OCI-LY7 (cell line): ENCODE measurements at regions not wholly inside any gene's neighbourhood (a gene's known extent, or its start where the extent isn't known, plus 50 kb on each side); places are given as distances from the start of the nearest gene placed in this dataset.
A peak's percentile ranks its signal among the peaks of the same experiment; 100 is the strongest.

ENCODE experiments used
- BruUV-seq: library from RNA; stranded (reverse); fragments of 400-500 nt; replicated peaks from 2 replicates; lab custom pipeline; 2021; lab: Mats Ljungman, UMichigan
- CTCF ChIA-PET: fragments of 300-600 bp; sonication (Branson Sonifier 250); formaldehyde crosslinking; loops from one replicate; lab custom pipeline; 2022; ENCODE audit warnings: antibody characterized with exemption; ENCODE audit not compliant: unreplicated experiment; lab: Charles Lee
- POLR2A ChIA-PET: fragments of 300-600 bp; sonication (Branson Sonifier 250); formaldehyde crosslinking; loops from one replicate; lab custom pipeline; 2022; ENCODE audit warnings: antibody characterized with exemption; lab: Charles Lee
- DNase-seq: peaks from one replicate; pipeline ENCODE4 v3.0.0-alpha.2; 2015; ENCODE audit warnings: low spot score
- H2AFZ ChIP-seq: fragments of 200-600 bp; sonication (generic), shearing (Covaris generic); 2 replicates; pipeline ENCODE4 v1.6.1; 2014; ENCODE audit warnings: mild to moderate bottlenecking, antibody characterized with exemption, low read length, moderate library complexity
- H3K27ac ChIP-seq: fragments of 200-600 bp; sonication (generic); 2 replicates; pipeline ENCODE4 v1.5.1; 2014; ENCODE audit warnings: mixed run types, low read depth, mild to moderate bottlenecking, moderate library complexity, low read length, inconsistent platforms; ENCODE audit not compliant: poor library complexity, severe bottlenecking
- H3K36me3 ChIP-seq: fragments of 200-600 bp; sonication (generic); 2 replicates; pipeline ENCODE4 v1.6.1; 2014; ENCODE audit warnings: mild to moderate bottlenecking, antibody characterized with exemption, low read length, moderate library complexity, mixed read lengths; ENCODE audit not compliant: insufficient read depth
- H3K4me1 ChIP-seq: fragments of 200-600 bp; sonication (generic); 2 replicates; pipeline ENCODE4 v1.5.1; 2014; ENCODE audit warnings: mild to moderate bottlenecking, low read length; ENCODE audit not compliant: insufficient read depth, poor library complexity, severe bottlenecking
- H3K4me2 ChIP-seq: fragments of 200-600 bp; sonication (generic); 2 replicates; pipeline ENCODE4 v1.6.1; 2014; ENCODE audit warnings: mild to moderate bottlenecking, low read length
- H3K4me3 ChIP-seq: fragments of 200-600 bp; sonication (generic); 2 replicates; pipeline ENCODE4 v1.5.1; 2014; ENCODE audit warnings: mild to moderate bottlenecking, low read depth, low read length; ENCODE audit not compliant: poor library complexity, severe bottlenecking
- H3K79me2 ChIP-seq: fragments of 200-600 bp; sonication (generic); 2 replicates; pipeline ENCODE4 v1.6.1; 2016; ENCODE audit warnings: low read depth, mild to moderate bottlenecking, low read length, moderate library complexity, mixed read lengths; ENCODE audit not compliant: insufficient read depth
- H3K9me2 ChIP-seq: fragments of 200-600 bp; sonication (generic); 2 replicates; pipeline ENCODE4 v1.6.1; 2016; ENCODE audit warnings: mild to moderate bottlenecking, low read length, mixed read lengths; ENCODE audit not compliant: insufficient read depth
- H3K9me3 ChIP-seq: fragments of 200-600 bp; sonication (generic); 2 replicates; pipeline ENCODE4 v1.6.1; 2014; ENCODE audit warnings: mild to moderate bottlenecking, mixed run types, low read length, mixed read lengths
- H4K20me1 ChIP-seq: fragments of 200-600 bp; sonication (generic); 2 replicates; pipeline ENCODE4 v1.6.1; 2014; ENCODE audit warnings: mild to moderate bottlenecking, antibody characterized with exemption, low read length, moderate library complexity, mixed read lengths; ENCODE audit not compliant: insufficient read depth
- CTCF ChIP-seq: fragments of 200-600 bp; sonication (generic); conservative IDR thresholded peaks from 2 replicates; pipeline ENCODE4 v1.5.1; 2014; ENCODE audit warnings: mild to moderate bottlenecking, antibody characterized with exemption, low read length, moderate library complexity, mixed read lengths
- EZH2phosphoT487 ChIP-seq: fragments of 200-600 bp; sonication (generic); IDR thresholded peaks from 2 replicates; pipeline ENCODE4 v1.6.1; 2018; ENCODE audit warnings: low read depth, borderline replicate concordance, mild to moderate bottlenecking, mixed run types, antibody characterized with exemption, low read length, moderate library complexity, mixed read lengths
- intact Hi-C: fragments of 100-400 bp; cut with micrococcal nuclease; formaldehyde crosslinking; loops from one replicate; pipeline ENCODE4 v1.10.0; 2022; ENCODE audit not compliant: unreplicated experiment

- Histone ChIP-seq H3K4me2 (peak overlapping the region; percentile 69), H4K20me1 (no peaks in the 10 kb centered on the region), H3K9me3 (peaks cover 14% of the 10 kb centered on the region; the same call in 1 of the 2 replicates), H3K79me2 (no peaks in the 10 kb centered on the region), H2AFZ (peak overlapping the region; percentile 79), H3K27ac (peak overlapping the region; percentile 95), H3K36me3 (no peaks in the 10 kb centered on the region), H3K4me1 (peaks cover 76% of the 10 kb centered on the region), H3K4me3 (no peak overlapping the region), H3K9me2 (no peaks in the 10 kb centered on the region)
- intact Hi-C loops = loop anchor here (5.0 kb wide), 1 partner anchor 172 kb away; no protein-coding TSS in a partner anchor
- POLR2A ChIA-PET = no interaction called here
- TF ChIP-seq EZH2phosphoT487 (no peak), CTCF (peak; percentile 78)
- CTCF ChIA-PET = interaction anchor here (1.4 kb wide), 1 partner anchor 44 kb away, joined by 3 read pairs; no protein-coding TSS in a partner anchor
- peak; percentile 60 for DNase-seq
- BruUV-seq = no TSS peak
Observed at GRCh38 chr11:123304828-123305466, 109.9 kb upstream of the CLMP start.

- Histone ChIP-seq H3K36me3 (no peaks in the 10 kb centered on the region; the same call in 1 of the 2 replicates), H3K79me2 (no peaks in the 10 kb centered on the region), H3K9me3 (peaks cover 24% of the 10 kb centered on the region), H3K4me2 (peak overlapping the region; percentile 69), H4K20me1 (no peaks in the 10 kb centered on the region), H3K4me3 (peak overlapping the region; percentile 39), H2AFZ (peak overlapping the region; percentile 79; the same call in 1 of the 2 replicates), H3K4me1 (peaks cover 76% of the 10 kb centered on the region), H3K9me2 (no peaks in the 10 kb centered on the region), H3K27ac (peak overlapping the region; percentile 95)
- ChIA-PET POLR2A (interaction anchor here (0.7 to 1.2 kb wide), 3 partner anchors 11 to 57 kb away, joined by 3 read pairs; no protein-coding TSS in a partner anchor), CTCF (interaction anchor here (0.6 to 2.0 kb wide), 6 partner anchors 11 to 340 kb away, joined by 3 to 6 read pairs (median 3); no protein-coding TSS in a partner anchor)
- no TSS peak for BruUV-seq
- intact Hi-C loops = loop anchor here (1.0 to 5.0 kb wide), 2 partner anchors 40 to 173 kb away; no protein-coding TSS in a partner anchor
- DNase-seq = peak; percentile 55
- TF ChIP-seq EZH2phosphoT487 (no peak), CTCF (peak; percentile 52)
Observed at GRCh38 chr11:123303924-123304323, 108.9 kb upstream of the CLMP start.
